ENCODE measurements at regions not wholly inside any gene's neighbourhood (a gene's known extent, or its start where the extent isn't known, plus 50 kb on each side); places are given as distances from the start of the nearest gene placed in this dataset.

- DNase-seq (no peak), ATAC-seq (replicated peaks in 1 of 4) (no peak)
- Histone ChIP-seq H3K27me3 (replicated peaks in 1 of 2; ENCODE audit: control insufficient read depth in 2 of 2, extremely low read depth in 1 of 2, insufficient read depth in 2 of 2, low read length in 1 of 2) (no peaks in the 10 kb centered on the region), H3K9me3 (no peaks in the 10 kb centered on the region), H3K27ac (ENCODE audit: low read length) (no peak overlapping the region), H3K4me1 (ENCODE audit: control insufficient read depth in 1 of 2, extremely low read depth in 1 of 2, insufficient read depth in 2 of 2, low read length in 2 of 2) (no peaks in the 10 kb centered on the region), H3K4me3 (ENCODE audit: control insufficient read depth in 1 of 2, extremely low read depth in 1 of 2, low read length in 1 of 2) (no peak overlapping the region), H3K36me3 (ENCODE audit: control insufficient read depth in 2 of 2, extremely low read depth in 1 of 2, insufficient read depth in 1 of 2, low read length in 1 of 2) (no peaks in the 10 kb centered on the region)
- Mint-ChIP-seq H3K4me3 (no peak overlapping the region), H3K36me3 (no peaks in the 10 kb centered on the region), H3K27me3 (no peaks in the 10 kb centered on the region), H3K9me3 (peaks cover 5 to 10% (median 9%) of the 10 kb centered on the region in 3 donors), H3K4me1 (no peaks in the 10 kb centered on the region), H3K27ac (no peak overlapping the region)
- ChIA-PET POLR2A (no interaction called here), CTCF (no interaction called here)
- no CpG with 5 or more reads among the region's 1 CpG for whole genome bisulfite sequencing (ENCODE audit: insufficient coverage)
Observed at GRCh38 chr4:34221986-34222385, 2022.3 kb downstream of the ARAP2 start.

DNA sequence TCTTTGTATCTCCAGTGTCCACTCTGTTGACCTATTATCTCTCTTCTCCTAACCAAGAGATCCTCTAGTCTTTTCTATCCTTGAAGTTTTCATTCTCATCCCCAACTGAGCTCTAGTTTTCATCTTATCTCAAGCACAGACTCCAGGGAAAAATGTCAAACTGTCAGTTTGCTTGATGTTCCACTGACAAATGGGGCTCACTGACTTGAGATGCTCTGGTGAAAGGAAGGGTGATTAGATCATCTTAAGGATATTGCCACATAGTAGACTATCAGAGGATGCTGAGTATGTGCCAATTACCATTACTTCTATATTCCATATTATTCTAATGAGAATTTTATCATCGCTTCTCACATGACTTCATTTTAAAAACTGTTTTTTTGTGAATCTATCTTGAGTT lies 2008.2 kb downstream of the ARAP2 start:
- peaks cover 13 to 35% (median 13%) of the 10 kb centered on the region in 3 donors for H3K9me3 Mint-ChIP-seq
- POLR2A ChIA-PET: no interaction called here

DNA sequence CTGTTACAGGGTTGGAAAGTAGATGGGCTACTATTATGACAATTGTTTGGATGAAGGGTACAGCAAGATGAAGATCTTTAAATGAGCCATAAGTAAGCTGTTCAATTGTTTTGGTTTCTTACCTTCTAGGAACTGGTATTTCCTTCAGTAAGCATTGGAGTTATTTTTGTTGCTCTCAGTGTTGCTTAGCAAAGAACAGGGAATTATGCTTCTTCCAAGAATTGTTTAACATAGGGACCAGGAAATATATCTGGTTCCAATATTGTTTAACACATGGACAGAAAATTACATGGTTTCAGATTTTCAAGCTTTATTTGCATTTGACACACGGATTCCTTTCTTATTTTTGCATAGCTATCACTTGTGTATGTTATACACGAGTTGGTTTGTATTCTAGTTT lies 1999.0 kb downstream of the ARAP2 start:
- CTCF ChIA-PET: no interaction called here
- Mint-ChIP-seq H3K36me3 (no peaks in the 10 kb centered on the region), H3K4me3 (no peak overlapping the region), H3K9me3 (peaks cover 11 to 25% (median 14%) of the 10 kb centered on the region in 3 donors), H3K4me1 (no peaks in the 10 kb centered on the region), H3K27me3 (no peaks in the 10 kb centered on the region), H3K27ac (no peak overlapping the region)
- DNase-seq (no peak), ATAC-seq (replicated peaks in 1 of 4) (no peak)
- H3K4me3 ChIP-seq (ENCODE audit: control insufficient read depth in 1 of 2, extremely low read depth in 1 of 2, low read length in 1 of 2): no peak overlapping the region
- H3K27ac ChIP-seq (ENCODE audit: low read length): no peak overlapping the region
- no peaks in the 10 kb centered on the region for H3K9me3 ChIP-seq
- no CpG with 5 or more reads among the region's 2 CpGs for WGBS (ENCODE audit: insufficient coverage)
- POLR2A ChIA-PET: interaction anchor here in 1 of 2 donors (0.6 kb wide), 1 partner anchor 79 kb away, joined by 4 read pairs; no protein-coding TSS in a partner anchor
- no peaks in the 10 kb centered on the region for H3K27me3 ChIP-seq (replicated peaks in 1 of 2; ENCODE audit: control insufficient read depth in 2 of 2, extremely low read depth in 1 of 2, insufficient read depth in 2 of 2, low read length in 1 of 2)
- H3K36me3 ChIP-seq (ENCODE audit: control insufficient read depth in 2 of 2, extremely low read depth in 1 of 2, insufficient read depth in 1 of 2, low read length in 1 of 2): no peaks in the 10 kb centered on the region
- no peaks in the 10 kb centered on the region for H3K4me1 ChIP-seq (ENCODE audit: control insufficient read depth in 1 of 2, extremely low read depth in 1 of 2, insufficient read depth in 2 of 2, low read length in 2 of 2)

More for the DNA sequence above, 2008.2 kb downstream of the ARAP2 start:
- no peak overlapping the region for H3K4me3 ChIP-seq (ENCODE audit: control insufficient read depth in 1 of 2, extremely low read depth in 1 of 2, low read length in 1 of 2)
- no peak for ATAC-seq (replicated peaks in 1 of 4)
- Mint-ChIP-seq H3K36me3 (no peaks in the 10 kb centered on the region), H3K4me1 (no peaks in the 10 kb centered on the region), H3K4me3 (no peak overlapping the region), H3K27me3 (no peaks in the 10 kb centered on the region), H3K27ac (no peak overlapping the region)
- H3K27ac ChIP-seq (ENCODE audit: low read length): no peak overlapping the region
- no CpG with 5 or more reads among the region's 1 CpG for WGBS (ENCODE audit: insufficient coverage)
- DNase-seq: no peak
- CTCF ChIA-PET: no interaction called here
- H3K27me3 ChIP-seq (replicated peaks in 1 of 2; ENCODE audit: control insufficient read depth in 2 of 2, extremely low read depth in 1 of 2, insufficient read depth in 2 of 2, low read length in 1 of 2): no peaks in the 10 kb centered on the region
- no peaks in the 10 kb centered on the region for H3K4me1 ChIP-seq (ENCODE audit: control insufficient read depth in 1 of 2, extremely low read depth in 1 of 2, insufficient read depth in 2 of 2, low read length in 2 of 2)
- peaks cover 3% of the 10 kb centered on the region for H3K9me3 ChIP-seq
- H3K36me3 ChIP-seq (ENCODE audit: control insufficient read depth in 2 of 2, extremely low read depth in 1 of 2, insufficient read depth in 1 of 2, low read length in 1 of 2): no peaks in the 10 kb centered on the region

GRCh38 chr4:34250562-34250961 lies 1993.8 kb downstream of the ARAP2 start:
- no peaks in the 10 kb centered on the region for H3K36me3 ChIP-seq (ENCODE audit: control insufficient read depth in 2 of 2, extremely low read depth in 1 of 2, insufficient read depth in 1 of 2, low read length in 1 of 2)
- DNase-seq: no peak
- ATAC-seq (replicated peaks in 1 of 4): no peak
- Mint-ChIP-seq H3K27ac (no peak overlapping the region), H3K9me3 (peaks cover 15 to 21% (median 18%) of the 10 kb centered on the region in 3 donors), H3K4me1 (no peaks in the 10 kb centered on the region), H3K36me3 (no peaks in the 10 kb centered on the region), H3K4me3 (no peak overlapping the region), H3K27me3 (no peaks in the 10 kb centered on the region)
- H3K27ac ChIP-seq (ENCODE audit: low read length): no peak overlapping the region
- CTCF ChIA-PET: no interaction called here
- no peak overlapping the region for H3K4me3 ChIP-seq (ENCODE audit: control insufficient read depth in 1 of 2, extremely low read depth in 1 of 2, low read length in 1 of 2)
- peaks cover 2% of the 10 kb centered on the region for H3K9me3 ChIP-seq
- H3K27me3 ChIP-seq (replicated peaks in 1 of 2; ENCODE audit: control insufficient read depth in 2 of 2, extremely low read depth in 1 of 2, insufficient read depth in 2 of 2, low read length in 1 of 2): no peaks in the 10 kb centered on the region
- 50% methylated on average over 1 of the region's 1 CpG for WGBS (ENCODE audit: insufficient coverage)
- H3K4me1 ChIP-seq (ENCODE audit: control insufficient read depth in 1 of 2, extremely low read depth in 1 of 2, insufficient read depth in 2 of 2, low read length in 2 of 2): no peaks in the 10 kb centered on the region
- POLR2A ChIA-PET: no interaction called here

DNA sequence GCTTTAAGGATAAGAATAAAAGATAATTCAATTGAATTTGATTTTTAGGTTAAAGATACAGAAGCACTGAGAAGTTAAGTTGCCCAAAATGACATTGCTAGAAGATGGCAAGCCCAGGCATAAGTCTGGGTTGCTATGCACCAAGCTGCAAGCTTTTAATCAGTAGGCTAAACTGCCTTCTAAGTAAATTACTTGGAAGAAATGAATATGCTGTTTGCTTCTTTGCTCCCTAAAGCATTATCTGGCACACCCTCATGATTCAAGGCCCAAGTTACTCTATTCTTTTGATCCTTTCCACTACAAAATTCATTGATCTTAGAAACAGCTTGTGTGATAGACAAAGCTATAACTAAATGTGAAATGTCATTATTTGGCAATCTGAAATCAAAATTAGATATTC lies 1991.1 kb downstream of the ARAP2 start:
- H3K4me3 ChIP-seq (ENCODE audit: control insufficient read depth in 1 of 2, extremely low read depth in 1 of 2, low read length in 1 of 2): no peak overlapping the region
- H3K27ac ChIP-seq (ENCODE audit: low read length): no peak overlapping the region
- ChIA-PET CTCF (no interaction called here), POLR2A (no interaction called here)
- H3K36me3 ChIP-seq (ENCODE audit: control insufficient read depth in 2 of 2, extremely low read depth in 1 of 2, insufficient read depth in 1 of 2, low read length in 1 of 2): no peaks in the 10 kb centered on the region
- Mint-ChIP-seq H3K4me1 (no peaks in the 10 kb centered on the region), H3K9me3 (peaks cover 16 to 22% (median 22%) of the 10 kb centered on the region in 3 donors), H3K27ac (no peak overlapping the region), H3K36me3 (no peaks in the 10 kb centered on the region), H3K4me3 (no peak overlapping the region), H3K27me3 (no peaks in the 10 kb centered on the region)
- peaks cover 2% of the 10 kb centered on the region for H3K9me3 ChIP-seq
- H3K4me1 ChIP-seq (ENCODE audit: control insufficient read depth in 1 of 2, extremely low read depth in 1 of 2, insufficient read depth in 2 of 2, low read length in 2 of 2): no peaks in the 10 kb centered on the region
- no peaks in the 10 kb centered on the region for H3K27me3 ChIP-seq (replicated peaks in 1 of 2; ENCODE audit: control insufficient read depth in 2 of 2, extremely low read depth in 1 of 2, insufficient read depth in 2 of 2, low read length in 1 of 2)
- no peak for DNase-seq
- no peak for ATAC-seq (replicated peaks in 1 of 4)

- ChIA-PET CTCF (no interaction called here), POLR2A (no interaction called here)
- Mint-ChIP-seq H3K4me1 (no peaks in the 10 kb centered on the region), H3K27me3 (no peaks in the 10 kb centered on the region), H3K4me3 (no peak overlapping the region), H3K27ac (no peak overlapping the region), H3K36me3 (no peaks in the 10 kb centered on the region), H3K9me3 (peaks cover 18 to 23% (median 19%) of the 10 kb centered on the region in 3 donors)
- H3K27ac ChIP-seq (ENCODE audit: low read length): no peak overlapping the region
- H3K9me3 ChIP-seq: peaks cover 2% of the 10 kb centered on the region
- no peak overlapping the region for H3K4me3 ChIP-seq (ENCODE audit: control insufficient read depth in 1 of 2, extremely low read depth in 1 of 2, low read length in 1 of 2)
- H3K27me3 ChIP-seq (replicated peaks in 1 of 2; ENCODE audit: control insufficient read depth in 2 of 2, extremely low read depth in 1 of 2, insufficient read depth in 2 of 2, low read length in 1 of 2): no peaks in the 10 kb centered on the region
- no peak for DNase-seq
- no CpG with 5 or more reads among the region's 2 CpGs for WGBS (ENCODE audit: insufficient coverage)
- H3K36me3 ChIP-seq (ENCODE audit: control insufficient read depth in 2 of 2, extremely low read depth in 1 of 2, insufficient read depth in 1 of 2, low read length in 1 of 2): no peaks in the 10 kb centered on the region
- ATAC-seq (replicated peaks in 1 of 4): no peak
- no peaks in the 10 kb centered on the region for H3K4me1 ChIP-seq (ENCODE audit: control insufficient read depth in 1 of 2, extremely low read depth in 1 of 2, insufficient read depth in 2 of 2, low read length in 2 of 2)
Observed at GRCh38 chr4:34258176-34258575, 1986.1 kb downstream of the ARAP2 start.

DNA sequence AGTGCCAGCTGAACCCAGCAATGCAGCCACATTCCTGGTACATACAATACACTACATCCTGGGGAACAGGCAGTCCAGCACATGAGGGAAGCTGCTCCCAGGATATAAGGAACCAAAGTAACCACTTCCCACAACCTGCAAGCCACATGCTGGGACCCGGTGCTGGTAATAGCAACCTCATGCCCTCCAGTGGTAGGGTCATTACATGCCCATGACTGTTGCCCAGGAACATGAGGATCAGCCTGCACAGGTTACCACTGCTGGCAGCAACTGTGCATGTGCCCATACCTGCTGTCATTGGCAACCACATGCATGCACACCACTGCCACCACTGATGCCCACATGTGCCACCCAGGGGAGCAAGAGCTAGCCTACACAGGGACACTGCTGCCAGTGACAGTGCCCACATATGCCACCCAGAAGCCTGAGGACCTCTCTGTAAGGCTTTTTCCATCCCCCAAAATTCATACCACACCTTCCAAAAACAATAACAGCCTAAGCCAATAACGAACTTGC lies 1982.5 kb downstream of the ARAP2 start:
- H3K27me3 Mint-ChIP-seq: no peaks in the 10 kb centered on the region
- POLR2A ChIA-PET: no interaction called here

More for the DNA sequence above, 1982.5 kb downstream of the ARAP2 start:
- WGBS (ENCODE audit: insufficient coverage): 54% methylated on average over 2 of the region's 2 CpGs
- H3K4me1 Mint-ChIP-seq: no peaks in the 10 kb centered on the region
- ATAC-seq (replicated peaks in 1 of 4) (no peak), DNase-seq (no peak)
- peaks cover 19 to 31% (median 24%) of the 10 kb centered on the region in 3 donors for H3K9me3 Mint-ChIP-seq
- Histone ChIP-seq H3K9me3 (no peaks in the 10 kb centered on the region), H3K4me3 (ENCODE audit: control insufficient read depth in 1 of 2, extremely low read depth in 1 of 2, low read length in 1 of 2) (no peak overlapping the region), H3K36me3 (ENCODE audit: control insufficient read depth in 2 of 2, extremely low read depth in 1 of 2, insufficient read depth in 1 of 2, low read length in 1 of 2) (no peaks in the 10 kb centered on the region), H3K27me3 (replicated peaks in 1 of 2; ENCODE audit: control insufficient read depth in 2 of 2, extremely low read depth in 1 of 2, insufficient read depth in 2 of 2, low read length in 1 of 2) (no peaks in the 10 kb centered on the region), H3K4me1 (ENCODE audit: control insufficient read depth in 1 of 2, extremely low read depth in 1 of 2, insufficient read depth in 2 of 2, low read length in 2 of 2) (no peaks in the 10 kb centered on the region), H3K27ac (ENCODE audit: low read length) (no peak overlapping the region)
- no peaks in the 10 kb centered on the region for H3K36me3 Mint-ChIP-seq
- no peak overlapping the region for H3K4me3 Mint-ChIP-seq
- CTCF ChIA-PET: no interaction called here
- H3K27ac Mint-ChIP-seq: no peak overlapping the region
